ENCODE measurements at regions not wholly inside any gene's neighbourhood (a gene's known extent, or its start where the extent isn't known, plus 50 kb on each side); places are given as distances from the start of the nearest gene placed in this dataset.

GRCh38 chr16:7111265-7111664, 221.4 kb upstream of the RBFOX1 start:
- no peak for ATAC-seq
- POLR2A ChIA-PET: no interaction called here
- Histone ChIP-seq H3K36me3 (ENCODE audit: control insufficient read depth in 1 of 2, insufficient read depth in 2 of 2, low read length in 2 of 2) (no peaks in the 10 kb centered on the region), H2AFZ (ENCODE audit: low read depth, low read length, poor library complexity, severe bottlenecking) (no peak overlapping the region), H3K4me2 (ENCODE audit: low read length) (no peak overlapping the region), H3K27me3 (ENCODE audit: insufficient read depth, low read length) (no peaks in the 10 kb centered on the region), H3K9me2 (ENCODE audit: insufficient read depth) (no peaks in the 10 kb centered on the region), H3K27ac (ENCODE audit: low read depth, low read length) (no peak overlapping the region), H3K4me3 (replicated peaks in 1 of 2; ENCODE audit: low read depth in 1 of 2, low read length in 2 of 2) (no peak overlapping the region), H3K79me2 (ENCODE audit: insufficient read depth, low read length) (no peaks in the 10 kb centered on the region), H3K9me3 (ENCODE audit: control insufficient read depth in 1 of 2, insufficient read depth in 1 of 2, low read depth in 1 of 2, low read length in 2 of 2) (peaks cover 0 to 40% of the 10 kb centered on the region in 2 experiments; a peak in 3 of 4 replicates), H4K20me1 (ENCODE audit: insufficient read depth) (no peaks in the 10 kb centered on the region), H3K4me1 (ENCODE audit: control insufficient read depth in 1 of 2, insufficient read depth in 2 of 2, low read length in 2 of 2) (no peaks in the 10 kb centered on the region), H3K9ac (ENCODE audit: low read length) (no peak overlapping the region)
- DNase-seq (ENCODE audit: low read depth, low spot score): no peak
- intact Hi-C loops (cut with micrococcal nuclease): no loop called here
- TF ChIP-seq ZNF274 (IDR thresholded peaks at IDR 0.05; ENCODE audit: low read depth, low read length): no peak
- CTCF ChIA-PET: no interaction called here
- BruUV-seq (replicated peaks): no TSS peak
- RAD21 ChIA-PET (ENCODE audit: low non-redundant PET in 1 of 2, low total read pairs in 2 of 2, uncharacterized antibody in 2 of 2, unreplicated experiment in 2 of 2): no interaction called here

- ATAC-seq (no peak), DNase-seq (ENCODE audit: low read depth, low spot score) (no peak)
- BruUV-seq (replicated peaks): no TSS peak
- TF ChIP-seq MAX (IDR thresholded peaks at IDR 0.05) (no peak), CTCF (IDR thresholded peaks at IDR 0.05 in 2 of 3, conservative IDR thresholded peaks at IDR 0.05 in 1 of 3; ENCODE audit: borderline replicate concordance in 1 of 3, insufficient read depth in 1 of 3, low read depth in 2 of 3, low read length in 2 of 3) (no peak), SP1 (IDR thresholded peaks at IDR 0.05; ENCODE audit: low read depth) (no peak), POLR2AphosphoS5 (IDR thresholded peaks at IDR 0.05; ENCODE audit: low read depth, low read length) (no peak)
- Histone ChIP-seq H3K36me3 (ENCODE audit: control insufficient read depth in 1 of 2, insufficient read depth in 2 of 2, low read length in 2 of 2) (no peaks in the 10 kb centered on the region), H4K20me1 (ENCODE audit: insufficient read depth) (no peaks in the 10 kb centered on the region), H3K27ac (ENCODE audit: low read depth, low read length) (no peak overlapping the region), H3K27me3 (ENCODE audit: insufficient read depth, low read length) (no peaks in the 10 kb centered on the region), H3K4me1 (ENCODE audit: control insufficient read depth in 1 of 2, insufficient read depth in 2 of 2, low read length in 2 of 2) (no peaks in the 10 kb centered on the region), H3K9me3 (ENCODE audit: control insufficient read depth in 1 of 2, insufficient read depth in 1 of 2, low read depth in 1 of 2, low read length in 2 of 2) (peaks cover 0 to 29% of the 10 kb centered on the region in 2 experiments; a peak in 3 of 4 replicates), H3K9ac (ENCODE audit: low read length) (no peak overlapping the region), H3K4me2 (ENCODE audit: low read length) (no peak overlapping the region), H3K9me2 (ENCODE audit: insufficient read depth) (no peaks in the 10 kb centered on the region), H2AFZ (ENCODE audit: low read depth, low read length, poor library complexity, severe bottlenecking) (no peak overlapping the region), H3K4me3 (replicated peaks in 1 of 2; ENCODE audit: low read depth in 1 of 2, low read length in 2 of 2) (no peak overlapping the region), H3K79me2 (ENCODE audit: insufficient read depth, low read length) (no peaks in the 10 kb centered on the region)
- CTCF ChIA-PET: no interaction called here
- RAD21 ChIA-PET (ENCODE audit: low non-redundant PET in 1 of 2, low total read pairs in 2 of 2, uncharacterized antibody in 2 of 2, unreplicated experiment in 2 of 2): no interaction called here
- POLR2A ChIA-PET: no interaction called here
- intact Hi-C loops (cut with micrococcal nuclease): no loop called here
Measured at GRCh38 chr16:7107436-7107835, 225.2 kb upstream of the RBFOX1 start.
